Endothelial cell of umbilical vein (primary cell): ENCODE measurements at regions not wholly inside any gene's neighbourhood (a gene's known extent, or its start where the extent isn't known, plus 50 kb on each side); places are given as distances from the start of the nearest gene placed in this dataset.

Experiments used
- CTCF ChIP-seq, 2 donors: IDR thresholded peaks; 1 replicate in 1 of 2; 2 replicates in 1 of 2; pipeline ENCODE4 v1.5.1; 2011; ENCODE audit warnings: low read length in 2 of 2, mild to moderate bottlenecking in 2 of 2, moderate library complexity in 2 of 2, control low read depth in 1 of 2, inconsistent platforms in 1 of 2, low read depth in 1 of 2; ENCODE audit not compliant: insufficient read depth in 1 of 2; ENCODE audit errors: extremely low read depth in 1 of 2
- FOS ChIP-seq: IDR thresholded peaks from 2 replicates; pipeline ENCODE4 v1.6.1; 2011; ENCODE audit warnings: mild to moderate bottlenecking, low read length, moderate library complexity, borderline replicate concordance; ENCODE audit not compliant: insufficient read depth
- JUN ChIP-seq: IDR thresholded peaks from 2 replicates; pipeline ENCODE4 v1.6.1; 2011; ENCODE audit warnings: borderline replicate concordance, low read depth; ENCODE audit not compliant: insufficient read length, insufficient read depth
- POLR2A ChIP-seq: IDR thresholded peaks from 2 replicates; pipeline ENCODE4 v1.6.1; 2012; ENCODE audit warnings: low read depth, mild to moderate bottlenecking, control low read depth, low read length
- POLR2AphosphoS5 ChIP-seq: IDR thresholded peaks from 2 replicates; pipeline ENCODE4 v1.6.1; 2012; ENCODE audit warnings: low read depth, mild to moderate bottlenecking, control low read depth, low read length, moderate library complexity; ENCODE audit not compliant: insufficient read depth

GRCh38 chr3:193869221-193870201, 266.4 kb upstream of the HES1 start:
- TF ChIP-seq CTCF (IDR thresholded peaks at IDR 0.05; ENCODE audit: extremely low read depth in 1 of 2, insufficient read depth in 1 of 2, low read depth in 1 of 2, low read length in 2 of 2) (no peak), POLR2A (no peak), JUN (peak; percentile 34), POLR2AphosphoS5 (peak; percentile 95), FOS (peak; percentile 96)
